GM12878 (cell line): ENCODE measurements at regions not wholly inside any gene's neighbourhood (a gene's known extent, or its start where the extent isn't known, plus 50 kb on each side); places are given as distances from the start of the nearest gene placed in this dataset.
A peak's percentile ranks its signal among the peaks of the same experiment; 100 is the strongest.

Source experiments
- CREM ChIP-seq: IDR thresholded peaks from 2 replicates; pipeline ENCODE4 v1.6.1; 2014; ENCODE audit warnings: antibody characterized with exemption, low read depth
- FOXK2 ChIP-seq: fragments of 450-650 bp; IDR thresholded peaks from 2 replicates; pipeline ENCODE4 v1.6.1; 2017; ENCODE audit warnings: mild to moderate bottlenecking, moderate library complexity
- HDGF ChIP-seq: fragments of 450-650 bp; IDR thresholded peaks from 2 replicates; pipeline ENCODE4 v1.6.1; 2016; ENCODE audit warnings: antibody characterized with exemption
- IKZF2 ChIP-seq, 2 experiments: fragments of 450-650 bp; IDR thresholded peaks; 2 replicates each; pipeline ENCODE4 v1.6.1; 2017; ENCODE audit warnings: mild to moderate bottlenecking in 2 of 2, moderate library complexity in 2 of 2
- MEF2B ChIP-seq: fragments of 450-650 bp; IDR thresholded peaks from 2 replicates; pipeline ENCODE4 v1.6.1; 2018; ENCODE audit warnings: mild to moderate bottlenecking, moderate library complexity; ENCODE audit not compliant: partially characterized antibody, poor library complexity, severe bottlenecking
- MLLT1 ChIP-seq: fragments of 450-650 bp; IDR thresholded peaks from 2 replicates; pipeline ENCODE4 v1.6.1; 2016; ENCODE audit warnings: mild to moderate bottlenecking
- POLR2A ChIP-seq: IDR thresholded peaks from 2 replicates; pipeline ENCODE4 v1.6.1; 2011; ENCODE audit warnings: low read depth, mild to moderate bottlenecking, low read length
- RAD51 ChIP-seq: fragments of 450-650 bp; IDR thresholded peaks from 2 replicates; pipeline ENCODE4 v1.6.1; 2016; ENCODE audit warnings: moderate library complexity, mild to moderate bottlenecking, inconsistent platforms
- SMAD5 ChIP-seq: IDR thresholded peaks from 2 replicates; pipeline ENCODE4 v1.6.1; 2016; ENCODE audit warnings: antibody characterized with exemption, low read depth

GRCh38 chr6:159094444-159095252 is 49.9 kb upstream of the TAGAP start (continued):
- 0 out of 2 replicates have a peak, but pooled peaks have one; percentile 9 for TF ChIP-seq RAD51
- no peak; the same call in 1 of the 2 replicates for TF ChIP-seq POLR2A
- TF ChIP-seq IKZF2 (IDR thresholded peaks at IDR 0.05), result peak; percentile 53 to 62
- no peak for TF ChIP-seq SMAD5
- peak; percentile 86 for TF ChIP-seq MEF2B
- TF ChIP-seq FOXK2, result peak; percentile 71; the same call in 1 of the 2 replicates
- TF ChIP-seq CREM, result peak; percentile 41; the same call in 1 of the 2 replicates
- TF ChIP-seq HDGF, result no peak
- TF ChIP-seq MLLT1, result no peak
